Panc1 (cell line): ENCODE measurements at regions not wholly inside any gene's neighbourhood (a gene's known extent, or its start where the extent isn't known, plus 50 kb on each side); places are given as distances from the start of the nearest gene placed in this dataset.
"Not testable (repeated sequence)": the region's sequence is repeated elsewhere in the genome, so short reads cannot be mapped to it uniquely, and the experiment has no call there.

Experiments
- ATAC-seq: fragments of 200-7000 bp; cut with Tn5 transposase; 2 replicates; pipeline ENCODE4 v1.9.1; 2020; ENCODE audit warnings: mild to moderate bottlenecking, moderate library complexity
- BruUV-seq: library from RNA; stranded (reverse); fragments of 400-500 nt; replicated peaks from 2 replicates; lab custom pipeline; 2021; lab: Mats Ljungman, UMichigan
- CTCF ChIA-PET: fragments of 300-600 bp; sonication (Branson Sonifier 250); formaldehyde crosslinking; loops from one replicate; lab custom pipeline; 2022; ENCODE audit warnings: antibody characterized with exemption; lab: Charles Lee
- POLR2A ChIA-PET: fragments of 300-600 bp; sonication (Branson Sonifier 250); formaldehyde crosslinking; loops from one replicate; lab custom pipeline; 2022; ENCODE audit warnings: antibody characterized with exemption; lab: Charles Lee
- DNase-seq: peaks from one replicate; pipeline ENCODE4 v3.0.0-alpha.2; 2010; ENCODE audit warnings: low read depth, low spot score
- H3K27ac ChIP-seq: 2 replicates; pipeline ENCODE4 v1.5.1; 2011; ENCODE audit warnings: mild to moderate bottlenecking, low read length, inconsistent platforms
- H3K27me3 ChIP-seq: fragments of 200-500 bp; sonication (Bioruptor generic); 2 replicates; pipeline ENCODE4 v1.6.0; 2014; ENCODE audit warnings: low read length, inconsistent platforms; ENCODE audit not compliant: control insufficient read depth, insufficient read depth
- H3K36me3 ChIP-seq: fragments of 200-500 bp; sonication (Bioruptor generic); 2 replicates; pipeline ENCODE4 v1.5.1; 2014; ENCODE audit warnings: inconsistent platforms, mild to moderate bottlenecking, low read length, moderate library complexity; ENCODE audit not compliant: control insufficient read depth, insufficient read depth
- H3K4me1 ChIP-seq: 2 replicates; pipeline ENCODE4 v1.5.1; 2011; ENCODE audit warnings: inconsistent platforms, mild to moderate bottlenecking, low read length, moderate library complexity; ENCODE audit not compliant: control insufficient read depth, insufficient read depth
- H3K4me3 ChIP-seq, 2 experiments: 2 replicates each; pipeline ENCODE4 v1.5.1; 2011 to 2012; ENCODE audit warnings: low read depth in 2 of 2, low read length in 2 of 2, mild to moderate bottlenecking in 2 of 2, inconsistent platforms in 1 of 2, moderate library complexity in 1 of 2
- H3K9me3 ChIP-seq: fragments of 200-500 bp; sonication (Bioruptor generic); 2 replicates; pipeline ENCODE4 v1.5.1; 2014; ENCODE audit warnings: low read depth, mild to moderate bottlenecking, inconsistent platforms, low read length, moderate library complexity; ENCODE audit not compliant: control insufficient read depth, insufficient read depth
- CTCF ChIP-seq: fragments of 450-650 bp; IDR thresholded peaks from 2 replicates; pipeline ENCODE4 v1.5.1; 2017; ENCODE audit warnings: mild to moderate bottlenecking
- POLR2AphosphoS5 ChIP-seq: IDR thresholded peaks from 2 replicates; pipeline ENCODE4 v1.6.1; 2012; ENCODE audit warnings: mild to moderate bottlenecking, low read depth, low read length, moderate library complexity
- REST ChIP-seq, 2 experiments: IDR thresholded peaks; 2 replicates each; pipeline ENCODE4 v1.6.1; 2011 to 2012; ENCODE audit warnings: low read depth in 2 of 2, control low read depth in 1 of 2, low read length in 1 of 2, mild to moderate bottlenecking in 1 of 2, moderate library complexity in 1 of 2; ENCODE audit not compliant: insufficient read depth in 1 of 2
- SIN3A ChIP-seq: IDR thresholded peaks from 2 replicates; pipeline ENCODE4 v1.6.1; 2012; ENCODE audit warnings: low read depth, mild to moderate bottlenecking, low read length, moderate library complexity, borderline replicate concordance; ENCODE audit not compliant: insufficient read depth
- TCF7L2 ChIP-seq: IDR thresholded peaks from 2 replicates; pipeline ENCODE4 v1.6.1; 2011; ENCODE audit warnings: mild to moderate bottlenecking, low read depth, low read length, inconsistent platforms
- in situ Hi-C: cut with HindIII; loops from 2 replicates; pipeline ENCODE4 v1.10.0; 2016; ENCODE audit warnings: low sequenced_read_pairs, low pct_unique_long_range_greater_than_20kb
- intact Hi-C: fragments of 100-400 bp; cut with micrococcal nuclease; formaldehyde crosslinking; loops from one replicate; pipeline ENCODE4 v1.10.0; 2022; ENCODE audit not compliant: unreplicated experiment

GRCh38 chr3:87791248-87792027 is 267.4 kb downstream of the CGGBP1 start:
- H3K4me3 ChIP-seq = no peak overlapping the region
- no peaks in the 10 kb centered on the region for H3K4me1 ChIP-seq
- intact Hi-C loops (no loop called here), in situ Hi-C loops (no loop called here)
- no peaks in the 10 kb centered on the region for H3K9me3 ChIP-seq
- no peak for TF ChIP-seq CTCF
- no peak overlapping the region for H3K27ac ChIP-seq
- no peaks in the 10 kb centered on the region for H3K27me3 ChIP-seq
- no peaks in the 10 kb centered on the region for H3K36me3 ChIP-seq
- DNase-seq = no peak
- ChIA-PET CTCF (no interaction called here), POLR2A (no interaction called here)
- BruUV-seq = no TSS peak
- ATAC-seq = no peak

GRCh38 chr3:87789049-87789448 is 269.8 kb downstream of the CGGBP1 start:
- BruUV-seq, POLR2A ChIA-PET, H3K27me3 ChIP-seq, H3K4me3 ChIP-seq, in situ Hi-C loops, H3K9me3 ChIP-seq, intact Hi-C loops, DNase-seq, H3K27ac ChIP-seq, H3K4me1 ChIP-seq, H3K36me3 ChIP-seq, CTCF ChIA-PET, ATAC-seq: not testable (repeated sequence)

GRCh38 chr3:87788516-87788915 is 270.3 kb downstream of the CGGBP1 start:
- CTCF ChIA-PET = no interaction called here
- DNase-seq (no peak), ATAC-seq (no peak)
- no peaks in the 10 kb centered on the region for H3K9me3 ChIP-seq
- no TSS peak for BruUV-seq
- POLR2A ChIA-PET = no interaction called here
- intact Hi-C loops = no loop called here
- in situ Hi-C loops = no loop called here
- H3K36me3 ChIP-seq = no peaks in the 10 kb centered on the region
- H3K4me3 ChIP-seq = no peak overlapping the region
- H3K4me1 ChIP-seq = no peaks in the 10 kb centered on the region
- TF ChIP-seq SIN3A (no peak), POLR2AphosphoS5 (no peak), REST (IDR thresholded peaks at IDR 0.05; ENCODE audit: insufficient read depth in 1 of 2, low read depth in 2 of 2, low read length in 1 of 2) (no peak), TCF7L2 (no peak), CTCF (no peak)
- H3K27ac ChIP-seq = no peak overlapping the region
- no peaks in the 10 kb centered on the region for H3K27me3 ChIP-seq
